H9 (cell line): ENCODE measurements at regions not wholly inside any gene's neighbourhood (a gene's known extent, or its start where the extent isn't known, plus 50 kb on each side); places are given as distances from the start of the nearest gene placed in this dataset.

ENCODE experiments used
- DNase-seq: peaks from one replicate; pipeline ENCODE4 v3.0.0-alpha.2; 2017
- H2AFZ ChIP-seq: one replicate; pipeline ENCODE4 v1.6.1; 2013; ENCODE audit warnings: mild to moderate bottlenecking, low read length, control low read depth, moderate library complexity
- H2AK5ac ChIP-seq: 2 replicates; pipeline ENCODE4 v1.6.1; 2013; ENCODE audit warnings: low read length, control low read depth, mixed read lengths; ENCODE audit not compliant: insufficient read length
- H2BK120ac ChIP-seq: one replicate; pipeline ENCODE4 v1.6.1; 2013; ENCODE audit warnings: low read depth, mild to moderate bottlenecking, low read length, control low read depth, inconsistent platforms; ENCODE audit not compliant: poor library complexity, severe bottlenecking
- H2BK12ac ChIP-seq: 2 replicates; pipeline ENCODE4 v1.6.1; 2013; ENCODE audit warnings: low read length, control low read depth, mixed read lengths, low read depth; ENCODE audit not compliant: insufficient read length
- H2BK15ac ChIP-seq: 2 replicates; pipeline ENCODE4 v1.6.1; 2013; ENCODE audit warnings: low read depth, low read length, control low read depth
- H2BK20ac ChIP-seq: one replicate; pipeline ENCODE4 v1.6.1; 2013; ENCODE audit warnings: low read depth, mild to moderate bottlenecking, low read length, control low read depth, inconsistent platforms; ENCODE audit not compliant: poor library complexity, severe bottlenecking
- H2BK5ac ChIP-seq: 2 replicates; pipeline ENCODE4 v1.6.1; 2013; ENCODE audit warnings: low read length, control low read depth, mixed read lengths; ENCODE audit not compliant: insufficient read length
- H3K14ac ChIP-seq: 2 replicates; pipeline ENCODE4 v1.6.1; 2013; ENCODE audit warnings: low read length, control low read depth; ENCODE audit not compliant: insufficient read depth
- H3K18ac ChIP-seq: 2 replicates; pipeline ENCODE4 v1.6.1; 2013; ENCODE audit warnings: low read depth, mild to moderate bottlenecking, mixed read lengths, low read length, control low read depth; ENCODE audit not compliant: insufficient read length
- H3K23ac ChIP-seq: 2 replicates; pipeline ENCODE4 v1.6.1; 2013; ENCODE audit warnings: low read length, control low read depth, mixed read lengths, low read depth; ENCODE audit not compliant: insufficient read length
- H3K23me2 ChIP-seq: 2 replicates; pipeline ENCODE4 v1.6.1; 2013; ENCODE audit warnings: low read depth, mild to moderate bottlenecking, mixed read lengths, low read length, control low read depth; ENCODE audit not compliant: insufficient read length, poor library complexity, severe bottlenecking
- H3K27ac ChIP-seq: 2 replicates; pipeline ENCODE4 v1.5.1; 2013; ENCODE audit warnings: low read length, control low read depth, mixed read lengths, low read depth; ENCODE audit not compliant: insufficient read length
- H3K27me3 ChIP-seq: 2 replicates; pipeline ENCODE4 v1.6.1; 2013; ENCODE audit warnings: low read length, control low read depth, inconsistent platforms; ENCODE audit not compliant: insufficient read depth
- H3K4ac ChIP-seq: 2 replicates; pipeline ENCODE4 v1.6.1; 2013; ENCODE audit warnings: low read depth, mild to moderate bottlenecking, control low read depth, inconsistent platforms, low read length, moderate library complexity
- H3K4me1 ChIP-seq: 2 replicates; pipeline ENCODE4 v1.6.1; 2013; ENCODE audit warnings: low read length, control low read depth, inconsistent platforms; ENCODE audit not compliant: insufficient read depth
- H3K4me2 ChIP-seq: 2 replicates; pipeline ENCODE4 v1.6.1; 2013; ENCODE audit warnings: low read length, control low read depth, mixed read lengths; ENCODE audit not compliant: insufficient read length, insufficient read depth
- H3K56ac ChIP-seq: 2 replicates; pipeline ENCODE4 v1.6.1; 2013; ENCODE audit warnings: low read depth, mild to moderate bottlenecking, mixed read lengths, low read length, control low read depth; ENCODE audit not compliant: insufficient read length
- H3K79me1 ChIP-seq: 2 replicates; pipeline ENCODE4 v1.6.1; 2013; ENCODE audit warnings: low read depth, mild to moderate bottlenecking, moderate library complexity, low read length, control low read depth, inconsistent platforms; ENCODE audit not compliant: insufficient read depth, poor library complexity, severe bottlenecking
- H3K79me2 ChIP-seq: 2 replicates; pipeline ENCODE4 v1.6.1; 2013; ENCODE audit warnings: low read length, control low read depth, inconsistent platforms; ENCODE audit not compliant: insufficient read depth
- H3K9ac ChIP-seq: 2 replicates; pipeline ENCODE4 v1.6.1; 2013; ENCODE audit warnings: low read length, control low read depth, mixed read lengths; ENCODE audit not compliant: insufficient read length; ENCODE audit errors: extremely low read depth
- H3K9me3 ChIP-seq: one replicate; pipeline ENCODE4 v1.6.1; 2013; ENCODE audit warnings: low read depth, low read length, inconsistent platforms; ENCODE audit not compliant: control insufficient read depth
- H3T11ph ChIP-seq: one replicate; pipeline ENCODE4 v1.6.1; 2013; ENCODE audit warnings: mild to moderate bottlenecking, low read length, control low read depth, inconsistent platforms
- H4K20me1 ChIP-seq: one replicate; pipeline ENCODE4 v1.6.1; 2013; ENCODE audit not compliant: control insufficient read depth, insufficient read length, insufficient read depth
- H4K5ac ChIP-seq: 2 replicates; pipeline ENCODE4 v1.6.1; 2013; ENCODE audit warnings: low read depth, mild to moderate bottlenecking, mixed read lengths, low read length, control low read depth; ENCODE audit not compliant: insufficient read length
- H4K8ac ChIP-seq: replicated peaks from 2 replicates; pipeline ENCODE4 v1.6.1; 2013; ENCODE audit warnings: low read length, control low read depth, mixed read lengths, low read depth; ENCODE audit not compliant: insufficient read length
- H4K91ac ChIP-seq: 2 replicates; pipeline ENCODE4 v1.6.1; 2013; ENCODE audit warnings: low read depth, mild to moderate bottlenecking, moderate library complexity, mixed read lengths, low read length, control low read depth; ENCODE audit not compliant: insufficient read length
- H3K27ac Mint-ChIP-seq, 3 experiments: 2 replicates in 2 of 3; 3 replicates in 1 of 3; pipeline ENCODE4 v1.8.0; 2020 to 2021; ENCODE audit warnings: mixed read lengths in 3 of 3, mild to moderate bottlenecking in 1 of 3, moderate library complexity in 1 of 3
- H3K27me3 Mint-ChIP-seq: 2 replicates; pipeline ENCODE4 v1.8.0; 2021; ENCODE audit warnings: low read depth, mild to moderate bottlenecking, moderate library complexity, mixed read lengths
- H3K36me3 Mint-ChIP-seq, 3 experiments: 2 replicates in 2 of 3; 3 replicates in 1 of 3; pipeline ENCODE4 v1.8.0; 2020 to 2021; ENCODE audit warnings: low read depth in 3 of 3, mixed read lengths in 3 of 3; ENCODE audit not compliant: insufficient read depth in 1 of 3
- H3K4me1 Mint-ChIP-seq, 2 experiments: 2 replicates each; pipeline ENCODE4 v1.8.0; 2020; ENCODE audit warnings: mixed read lengths in 2 of 2
- H3K4me3 Mint-ChIP-seq, 2 experiments: 2 replicates in 1 of 2; 3 replicates in 1 of 2; pipeline ENCODE4 v1.8.0; 2020 to 2021; ENCODE audit warnings: mild to moderate bottlenecking in 2 of 2, mixed read lengths in 2 of 2, moderate library complexity in 1 of 2
- H3K9me3 Mint-ChIP-seq, 2 experiments: 2 replicates in 1 of 2; 3 replicates in 1 of 2; pipeline ENCODE4 v1.8.0; 2020; ENCODE audit warnings: mild to moderate bottlenecking in 2 of 2, mixed read lengths in 2 of 2, moderate library complexity in 1 of 2
- WGBS: extraction: QIAGEN DNeasy Blood & Tissue Kit; methylation state at CpG from one replicate; pipeline ENCODE4 v1.1.7; 2013; ENCODE audit warnings: missing lambda C conversion rate, low lambda C conversion rate, mixed read lengths; ENCODE audit not compliant: insufficient read length; ENCODE audit errors: extremely low coverage; 5-methylcytosine and 5-hydroxymethylcytosine counted together
- TF ChIP-seq, protein P1 (sequence below): fragments of 200-600 bp; sonication (generic); conservative IDR thresholded peaks from 3 replicates; pipeline ENCODE4 v1.8.0; 2021; ENCODE audit warnings: antibody characterized with exemption, mild to moderate bottlenecking

DNA sequence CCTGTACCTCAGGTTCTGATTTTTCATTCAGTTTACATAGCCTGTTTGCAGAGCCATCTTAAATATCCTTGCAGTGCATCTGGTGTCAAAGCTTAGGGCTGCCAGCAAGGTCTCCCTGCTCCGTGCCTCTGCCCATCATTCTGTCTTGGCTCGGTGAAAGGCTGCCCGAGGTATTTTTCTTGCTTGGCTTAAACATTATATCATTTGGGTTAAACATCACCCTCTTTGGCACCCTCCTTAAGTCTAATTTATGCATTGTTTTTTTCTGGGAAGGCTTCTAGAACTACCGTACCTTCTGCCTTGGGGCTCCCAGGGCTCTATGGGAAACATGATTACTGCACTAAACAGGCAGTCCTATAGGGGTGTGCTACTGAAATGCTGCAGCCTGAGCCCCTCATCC lies 158.6 kb upstream of the CELF4 start:
- no peak overlapping the region for H2AK5ac ChIP-seq
- no peak for DNase-seq
- no peak overlapping the region for H3K56ac ChIP-seq
- H3K4me1 ChIP-seq: no peaks in the 10 kb centered on the region
- H3K14ac ChIP-seq: no peak overlapping the region
- no peak overlapping the region for H3K23ac ChIP-seq
- H3T11ph ChIP-seq: no peak overlapping the region
- TF ChIP-seq, protein P1, sequence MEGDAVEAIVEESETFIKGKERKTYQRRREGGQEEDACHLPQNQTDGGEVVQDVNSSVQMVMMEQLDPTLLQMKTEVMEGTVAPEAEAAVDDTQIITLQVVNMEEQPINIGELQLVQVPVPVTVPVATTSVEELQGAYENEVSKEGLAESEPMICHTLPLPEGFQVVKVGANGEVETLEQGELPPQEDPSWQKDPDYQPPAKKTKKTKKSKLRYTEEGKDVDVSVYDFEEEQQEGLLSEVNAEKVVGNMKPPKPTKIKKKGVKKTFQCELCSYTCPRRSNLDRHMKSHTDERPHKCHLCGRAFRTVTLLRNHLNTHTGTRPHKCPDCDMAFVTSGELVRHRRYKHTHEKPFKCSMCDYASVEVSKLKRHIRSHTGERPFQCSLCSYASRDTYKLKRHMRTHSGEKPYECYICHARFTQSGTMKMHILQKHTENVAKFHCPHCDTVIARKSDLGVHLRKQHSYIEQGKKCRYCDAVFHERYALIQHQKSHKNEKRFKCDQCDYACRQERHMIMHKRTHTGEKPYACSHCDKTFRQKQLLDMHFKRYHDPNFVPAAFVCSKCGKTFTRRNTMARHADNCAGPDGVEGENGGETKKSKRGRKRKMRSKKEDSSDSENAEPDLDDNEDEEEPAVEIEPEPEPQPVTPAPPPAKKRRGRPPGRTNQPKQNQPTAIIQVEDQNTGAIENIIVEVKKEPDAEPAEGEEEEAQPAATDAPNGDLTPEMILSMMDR: no peak
- no peaks in the 10 kb centered on the region for H3K23me2 ChIP-seq
- no peak overlapping the region for H3K27ac Mint-ChIP-seq
- no peak overlapping the region for H4K8ac ChIP-seq
- no peaks in the 10 kb centered on the region for H3K27me3 ChIP-seq
- H2BK5ac ChIP-seq: no peak overlapping the region
- no peak overlapping the region for H3K4ac ChIP-seq
- no peak overlapping the region for H3K9ac ChIP-seq
- peaks cover 0 to 4% of the 10 kb centered on the region in 2 experiments; a peak in 3 of 4 replicates for H3K4me1 Mint-ChIP-seq
- no peak overlapping the region for H2AFZ ChIP-seq
- no peaks in the 10 kb centered on the region; a peak in 1 of 5 replicates for H3K9me3 Mint-ChIP-seq
- H3K18ac ChIP-seq: no peak overlapping the region
- H2BK12ac ChIP-seq: no peak overlapping the region
- H3K4me3 Mint-ChIP-seq: no peak overlapping the region
- H3K79me1 ChIP-seq: no peaks in the 10 kb centered on the region
- no CpG with 5 or more reads among the region's 4 CpGs for WGBS
- no peaks in the 10 kb centered on the region for H3K9me3 ChIP-seq
- H3K79me2 ChIP-seq: no peaks in the 10 kb centered on the region
- no peak overlapping the region for H3K27ac ChIP-seq
- no peak overlapping the region for H2BK120ac ChIP-seq
- H2BK20ac ChIP-seq: no peak overlapping the region
- H4K20me1 ChIP-seq: no peaks in the 10 kb centered on the region
- no peaks in the 10 kb centered on the region for H3K36me3 Mint-ChIP-seq
- peaks cover 15% of the 10 kb centered on the region for H3K27me3 Mint-ChIP-seq
- H4K91ac ChIP-seq: no peak overlapping the region
- H3K4me2 ChIP-seq: no peak overlapping the region
- H2BK15ac ChIP-seq: no peak overlapping the region
- H4K5ac ChIP-seq: no peak overlapping the region
